ENCODE measurements at regions not wholly inside any gene's neighbourhood (a gene's known extent, or its start where the extent isn't known, plus 50 kb on each side); places are given as distances from the start of the nearest gene placed in this dataset.
"Not testable (repeated sequence)": the region's sequence is repeated elsewhere in the genome, so short reads cannot be mapped to it uniquely, and the experiment has no call there.

GRCh38 chrX:113202601-113203000, 362.0 kb upstream of the AMOT start:
- no peak overlapping the region for H3K27ac ChIP-seq
- no peaks in the 10 kb centered on the region for H3K36me3 ChIP-seq (replicated peaks in 1 of 2; ENCODE audit: insufficient read depth in 1 of 2, low read depth in 2 of 2)
- TF ChIP-seq, protein P1, sequence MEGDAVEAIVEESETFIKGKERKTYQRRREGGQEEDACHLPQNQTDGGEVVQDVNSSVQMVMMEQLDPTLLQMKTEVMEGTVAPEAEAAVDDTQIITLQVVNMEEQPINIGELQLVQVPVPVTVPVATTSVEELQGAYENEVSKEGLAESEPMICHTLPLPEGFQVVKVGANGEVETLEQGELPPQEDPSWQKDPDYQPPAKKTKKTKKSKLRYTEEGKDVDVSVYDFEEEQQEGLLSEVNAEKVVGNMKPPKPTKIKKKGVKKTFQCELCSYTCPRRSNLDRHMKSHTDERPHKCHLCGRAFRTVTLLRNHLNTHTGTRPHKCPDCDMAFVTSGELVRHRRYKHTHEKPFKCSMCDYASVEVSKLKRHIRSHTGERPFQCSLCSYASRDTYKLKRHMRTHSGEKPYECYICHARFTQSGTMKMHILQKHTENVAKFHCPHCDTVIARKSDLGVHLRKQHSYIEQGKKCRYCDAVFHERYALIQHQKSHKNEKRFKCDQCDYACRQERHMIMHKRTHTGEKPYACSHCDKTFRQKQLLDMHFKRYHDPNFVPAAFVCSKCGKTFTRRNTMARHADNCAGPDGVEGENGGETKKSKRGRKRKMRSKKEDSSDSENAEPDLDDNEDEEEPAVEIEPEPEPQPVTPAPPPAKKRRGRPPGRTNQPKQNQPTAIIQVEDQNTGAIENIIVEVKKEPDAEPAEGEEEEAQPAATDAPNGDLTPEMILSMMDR (IDR thresholded peaks at IDR 0.05) = no peak
- TF ChIP-seq POLR2A (IDR thresholded peaks at IDR 0.05) = no peak
- no peaks in the 10 kb centered on the region for H3K4me1 ChIP-seq
- 84 to 100% methylated on average over 4 to 5 of the region's 5 CpGs for WGBS, 2 donors
- DNase-seq (no peak), ATAC-seq (no peak)
- no peaks in the 10 kb centered on the region for H3K27me3 ChIP-seq
- no peak overlapping the region for H3K4me3 ChIP-seq
- intact Hi-C loops (cut with DNase I) = no loop called here
- no peaks in the 10 kb centered on the region for H3K9me3 ChIP-seq

DNA sequence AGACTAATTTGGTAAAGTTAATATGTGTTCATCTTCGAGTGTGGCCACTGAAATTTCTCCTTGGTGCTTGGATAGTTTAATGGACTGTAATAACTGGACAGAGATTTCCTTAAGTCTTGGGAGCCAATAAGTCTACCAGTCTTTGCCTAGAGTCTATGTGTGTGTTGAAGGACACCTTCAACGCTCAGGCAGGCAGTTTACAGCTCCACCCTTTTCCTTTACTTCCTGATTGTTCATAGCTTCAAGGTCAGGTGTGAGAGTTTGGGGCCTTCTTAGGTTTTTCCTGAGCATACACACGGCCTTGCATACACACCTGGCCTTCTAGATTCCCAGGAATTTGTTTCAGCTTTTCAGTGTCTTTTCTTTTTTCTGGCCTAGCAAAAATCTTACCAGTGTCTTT, 355.3 kb upstream of the AMOT start:
- Histone ChIP-seq H3K4me1 (no peaks in the 10 kb centered on the region), H3K36me3 (replicated peaks in 1 of 2; ENCODE audit: insufficient read depth in 1 of 2, low read depth in 2 of 2) (no peaks in the 10 kb centered on the region), H3K4me3 (no peak overlapping the region), H3K27ac (no peak overlapping the region), H3K9me3 (no peaks in the 10 kb centered on the region), H3K27me3 (no peaks in the 10 kb centered on the region)
- TF ChIP-seq POLR2A (IDR thresholded peaks at IDR 0.05) = no peak
- TF ChIP-seq, protein P1 (IDR thresholded peaks at IDR 0.05) = no peak
- intact Hi-C loops (cut with DNase I) = no loop called here
- DNase-seq = no peak
- ATAC-seq = no peak
- 32 to 41% methylated on average over 3 of the region's 3 CpGs for WGBS, 2 donors

- TF ChIP-seq, protein P1 (IDR thresholded peaks at IDR 0.05) = no peak
- TF ChIP-seq POLR2A (IDR thresholded peaks at IDR 0.05) = no peak
- intact Hi-C loops (cut with DNase I) = no loop called here
- DNase-seq = no peak
- Histone ChIP-seq H3K9me3 (no peaks in the 10 kb centered on the region), H3K27me3 (no peaks in the 10 kb centered on the region), H3K27ac (no peak overlapping the region), H3K4me3 (no peak overlapping the region), H3K4me1 (no peaks in the 10 kb centered on the region), H3K36me3 (replicated peaks in 1 of 2; ENCODE audit: insufficient read depth in 1 of 2, low read depth in 2 of 2) (no peaks in the 10 kb centered on the region)
- no peak for ATAC-seq
Observed at GRCh38 chrX:113192418-113192817, 351.8 kb upstream of the AMOT start.

DNA sequence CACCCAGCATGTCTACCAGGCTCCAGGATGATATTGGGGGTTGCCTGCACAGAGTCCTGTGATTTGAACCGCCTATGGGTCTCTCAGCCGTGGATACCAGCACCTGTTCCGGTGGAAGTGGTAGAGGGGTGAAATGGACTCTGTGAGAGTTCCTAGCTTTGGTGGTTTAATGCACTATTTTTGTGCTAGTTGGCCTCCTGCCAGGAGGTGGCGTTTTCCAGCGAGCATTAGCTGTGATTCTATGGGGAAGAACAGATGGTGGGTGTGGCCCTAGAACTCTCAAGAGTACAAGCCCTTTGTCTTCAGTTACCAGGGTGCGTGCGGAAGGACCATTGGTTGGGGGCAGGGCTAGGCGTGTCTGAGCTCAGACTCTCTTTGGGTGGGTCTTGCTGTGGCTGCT, 316.9 kb upstream of the AMOT start:
- intact Hi-C loops (cut with DNase I) = no loop called here
- Histone ChIP-seq H3K4me1 (no peaks in the 10 kb centered on the region), H3K27me3 (no peaks in the 10 kb centered on the region), H3K36me3 (replicated peaks in 1 of 2; ENCODE audit: insufficient read depth in 1 of 2, low read depth in 2 of 2) (no peaks in the 10 kb centered on the region), H3K27ac (no peak overlapping the region), H3K9me3 (no peaks in the 10 kb centered on the region), H3K4me3 (no peak overlapping the region)
- 90 to 91% methylated on average over 2 to 8 of the region's 8 CpGs for WGBS, 2 donors
- DNase-seq = no peak
- no peak for ATAC-seq
- no peak for TF ChIP-seq POLR2A (IDR thresholded peaks at IDR 0.05)

DNA sequence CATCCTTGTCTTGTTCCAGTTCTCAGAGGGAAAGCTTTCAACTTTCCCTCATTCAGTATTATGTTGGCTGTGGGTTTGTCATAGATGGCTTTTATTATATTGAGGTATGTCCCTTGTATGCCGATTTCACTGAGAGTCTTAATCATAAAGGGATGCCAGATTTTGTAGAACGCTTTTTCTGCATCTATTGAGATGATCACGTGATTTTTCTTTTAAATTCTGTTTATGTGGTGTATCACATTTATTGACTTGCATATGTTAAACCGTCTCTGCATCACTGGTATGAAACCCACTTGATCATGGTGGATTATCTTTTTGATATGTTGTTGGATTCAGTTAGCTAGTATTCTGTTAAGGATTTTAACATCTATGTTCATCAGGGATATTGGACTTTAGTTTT, 313.7 kb upstream of the AMOT start:
- intact Hi-C loops (cut with DNase I); H3K36me3 ChIP-seq (replicated peaks in 1 of 2; ENCODE audit: insufficient read depth in 1 of 2, low read depth in 2 of 2); H3K4me1 ChIP-seq; ATAC-seq; DNase-seq; H3K27me3 ChIP-seq; H3K4me3 ChIP-seq; H3K27ac ChIP-seq; H3K9me3 ChIP-seq: not testable (repeated sequence)
- 77 to 79% methylated on average over 4 of the region's 4 CpGs for WGBS, 2 donors

DNA sequence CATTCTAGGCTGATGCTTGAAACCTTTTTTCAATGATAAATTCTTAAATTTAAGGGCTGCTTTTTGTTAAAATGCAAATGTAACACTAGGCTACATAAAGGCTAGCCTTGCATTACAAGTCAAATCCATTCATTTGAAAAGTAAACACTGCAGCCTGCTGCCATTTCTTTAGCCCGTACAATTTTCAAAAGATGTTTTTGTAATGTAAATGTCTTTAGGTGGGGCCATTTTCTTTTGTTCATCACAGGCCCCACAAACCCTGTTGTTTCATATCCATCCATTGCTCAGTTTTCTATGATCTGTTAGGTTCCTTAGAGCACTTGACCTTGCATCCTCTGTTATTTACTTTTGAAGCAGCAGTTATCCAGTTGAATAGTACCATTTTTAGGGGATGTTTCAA, 296.2 kb upstream of the AMOT start:
- WGBS, 2 donors = 43 to 48% methylated on average over 1 of the region's 1 CpG
- intact Hi-C loops (cut with DNase I) = no loop called here
- ATAC-seq = no peak

More for the DNA sequence above, 296.2 kb upstream of the AMOT start:
- no peak for DNase-seq
- no peaks in the 10 kb centered on the region for H3K9me3 ChIP-seq
- no peaks in the 10 kb centered on the region for H3K4me1 ChIP-seq
- no peak overlapping the region for H3K4me3 ChIP-seq
- H3K27me3 ChIP-seq = no peaks in the 10 kb centered on the region
- H3K27ac ChIP-seq = no peak overlapping the region
- TF ChIP-seq, protein P1 (IDR thresholded peaks at IDR 0.05) = no peak
- TF ChIP-seq POLR2A (IDR thresholded peaks at IDR 0.05) = no peak
- no peaks in the 10 kb centered on the region for H3K36me3 ChIP-seq (replicated peaks in 1 of 2; ENCODE audit: insufficient read depth in 1 of 2, low read depth in 2 of 2)
